Right ventricle myocardium superior (tissue), 1 donor: ENCODE measurements at regions not wholly inside any gene's neighbourhood (a gene's known extent, or its start where the extent isn't known, plus 50 kb on each side); places are given as distances from the start of the nearest gene placed in this dataset.

Experiments used
- ATAC-seq: fragments of 200-7000 bp; cut with Tn5 transposase; one replicate; pipeline ENCODE4 v1.9.1; 2020; ENCODE audit warnings: mild to moderate bottlenecking; ENCODE audit not compliant: poor library complexity
- DNase-seq: peaks from one replicate; pipeline ENCODE4 v3.0.0-alpha.2; 2020
- intact Hi-C: fragments of 100-400 bp; cut with DNase I; formaldehyde crosslinking; loops from one replicate; pipeline ENCODE4 v1.11.2; 2022
- donor health status: DM: no; HTN: yes; CAD: no; lungs with severe emphysema.

GRCh38 chr3:68017069-68017468 lies 362.7 kb upstream of the SUCLG2 start:
- DNase-seq: no peak
- intact Hi-C loops: no loop called here
- no peak for ATAC-seq

GRCh38 chr3:68009900-68010299 lies 355.5 kb upstream of the SUCLG2 start:
- intact Hi-C loops: no loop called here

GRCh38 chr3:68007621-68008226 lies 353.3 kb upstream of the SUCLG2 start:
- ATAC-seq: no peak
- peak; percentile 33 for DNase-seq
- intact Hi-C loops: no loop called here

More at GRCh38 chr3:68009900-68010299, 355.5 kb upstream of the SUCLG2 start:
- ATAC-seq: no peak
- DNase-seq: no peak

- ATAC-seq (no peak), DNase-seq (no peak)
- intact Hi-C loops: no loop called here
Observed at GRCh38 chr3:68006646-68007045, 352.2 kb upstream of the SUCLG2 start.

GRCh38 chr3:68004091-68004490 lies 349.7 kb upstream of the SUCLG2 start:
- ATAC-seq (no peak), DNase-seq (no peak)
- intact Hi-C loops: no loop called here

GRCh38 chr3:67998281-67998680 lies 343.9 kb upstream of the SUCLG2 start:
- intact Hi-C loops: no loop called here
- ATAC-seq (no peak), DNase-seq (no peak)

GRCh38 chr3:67995206-67995605 lies 340.8 kb upstream of the SUCLG2 start:
- intact Hi-C loops: no loop called here
- ATAC-seq (no peak), DNase-seq (no peak)

- intact Hi-C loops: no loop called here
- no peak for DNase-seq
- ATAC-seq: no peak
Observed at GRCh38 chr3:67986706-67987105, 332.3 kb upstream of the SUCLG2 start.

GRCh38 chr3:67983166-67983565 lies 328.8 kb upstream of the SUCLG2 start:
- ATAC-seq: no peak
- intact Hi-C loops: no loop called here

GRCh38 chr3:67981077-67981476 lies 326.7 kb upstream of the SUCLG2 start:
- no peak for DNase-seq
- no peak for ATAC-seq
- intact Hi-C loops: no loop called here

More at GRCh38 chr3:67983166-67983565, 328.8 kb upstream of the SUCLG2 start:
- no peak for DNase-seq

GRCh38 chr3:67979342-67979741 lies 324.9 kb upstream of the SUCLG2 start:
- no peak for DNase-seq
- no peak for ATAC-seq
- intact Hi-C loops: no loop called here

- intact Hi-C loops: no loop called here
- ATAC-seq (no peak), DNase-seq (no peak)
Observed at GRCh38 chr3:67977762-67978161, 323.4 kb upstream of the SUCLG2 start.

- ATAC-seq (no peak), DNase-seq (no peak)
- intact Hi-C loops: no loop called here
Observed at GRCh38 chr3:67976663-67977062, 322.3 kb upstream of the SUCLG2 start.

- intact Hi-C loops: no loop called here
- no peak for ATAC-seq
- no peak for DNase-seq
Observed at GRCh38 chr3:67964596-67964995, 310.2 kb upstream of the SUCLG2 start.

- ATAC-seq (no peak), DNase-seq (no peak)
- intact Hi-C loops: no loop called here
Observed at GRCh38 chr3:67957268-67957667, 302.9 kb upstream of the SUCLG2 start.

GRCh38 chr3:67947808-67948508 lies 293.5 kb upstream of the SUCLG2 start:
- ATAC-seq (no peak), DNase-seq (no peak)
- intact Hi-C loops: no loop called here

GRCh38 chr3:67946436-67946835 lies 292.0 kb upstream of the SUCLG2 start:
- DNase-seq (no peak), ATAC-seq (no peak)
- intact Hi-C loops: no loop called here

- DNase-seq: no peak
- intact Hi-C loops: no loop called here
- no peak for ATAC-seq
Observed at GRCh38 chr3:67943546-67943945, 289.1 kb upstream of the SUCLG2 start.

- intact Hi-C loops: no loop called here
- no peak for DNase-seq
- no peak for ATAC-seq
Observed at GRCh38 chr3:67941433-67942030, 287.1 kb upstream of the SUCLG2 start.

- ATAC-seq: peak; percentile 72
- DNase-seq: no peak
- intact Hi-C loops: no loop called here
Observed at GRCh38 chr3:67940210-67940952, 286.0 kb upstream of the SUCLG2 start.
